ENCODE measurements at regions not wholly inside any gene's neighbourhood (a gene's known extent, or its start where the extent isn't known, plus 50 kb on each side); places are given as distances from the start of the nearest gene placed in this dataset.

DNA sequence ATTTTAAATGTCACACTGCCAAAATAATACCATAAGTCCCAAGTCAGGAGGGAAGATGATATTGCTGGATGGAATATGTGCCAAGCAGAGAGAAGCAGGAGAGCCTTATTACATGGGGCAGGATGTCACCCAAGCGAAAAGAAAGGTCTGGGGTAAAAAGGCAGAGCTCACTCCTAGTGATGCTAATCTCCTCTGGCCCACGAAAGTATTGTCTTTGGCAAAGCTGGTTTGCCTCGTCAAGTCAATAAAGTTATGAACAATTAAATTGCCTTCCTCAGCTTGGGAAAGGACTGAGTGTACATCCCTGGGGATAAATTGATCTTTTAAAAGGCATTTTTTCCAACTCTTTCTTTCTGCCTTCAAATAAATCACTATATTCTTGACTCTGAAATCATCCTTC lies 220.6 kb downstream of the DMAC1 start:
- TF ChIP-seq, protein P1, sequence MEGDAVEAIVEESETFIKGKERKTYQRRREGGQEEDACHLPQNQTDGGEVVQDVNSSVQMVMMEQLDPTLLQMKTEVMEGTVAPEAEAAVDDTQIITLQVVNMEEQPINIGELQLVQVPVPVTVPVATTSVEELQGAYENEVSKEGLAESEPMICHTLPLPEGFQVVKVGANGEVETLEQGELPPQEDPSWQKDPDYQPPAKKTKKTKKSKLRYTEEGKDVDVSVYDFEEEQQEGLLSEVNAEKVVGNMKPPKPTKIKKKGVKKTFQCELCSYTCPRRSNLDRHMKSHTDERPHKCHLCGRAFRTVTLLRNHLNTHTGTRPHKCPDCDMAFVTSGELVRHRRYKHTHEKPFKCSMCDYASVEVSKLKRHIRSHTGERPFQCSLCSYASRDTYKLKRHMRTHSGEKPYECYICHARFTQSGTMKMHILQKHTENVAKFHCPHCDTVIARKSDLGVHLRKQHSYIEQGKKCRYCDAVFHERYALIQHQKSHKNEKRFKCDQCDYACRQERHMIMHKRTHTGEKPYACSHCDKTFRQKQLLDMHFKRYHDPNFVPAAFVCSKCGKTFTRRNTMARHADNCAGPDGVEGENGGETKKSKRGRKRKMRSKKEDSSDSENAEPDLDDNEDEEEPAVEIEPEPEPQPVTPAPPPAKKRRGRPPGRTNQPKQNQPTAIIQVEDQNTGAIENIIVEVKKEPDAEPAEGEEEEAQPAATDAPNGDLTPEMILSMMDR (IDR thresholded peaks at IDR 0.05): no peak
- TF ChIP-seq POLR2A (IDR thresholded peaks at IDR 0.05): no peak

Data from heart left ventricle (tissue), 13 donors.